Ishikawa (cell line): ENCODE measurements at regions not wholly inside any gene's neighbourhood (a gene's known extent, or its start where the extent isn't known, plus 50 kb on each side); places are given as distances from the start of the nearest gene placed in this dataset.

Experiments
- CEBPB ChIP-seq: IDR thresholded peaks from 2 replicates; pipeline ENCODE4 v1.6.1; 2012
- CREB1 ChIP-seq: IDR thresholded peaks from 2 replicates; pipeline ENCODE4 v1.6.1; 2012; ENCODE audit warnings: low read depth
- EGR1 ChIP-seq: IDR thresholded peaks from 2 replicates; pipeline ENCODE4 v1.6.1; 2012
- EP300 ChIP-seq: IDR thresholded peaks from 2 replicates; pipeline ENCODE4 v1.6.1; 2012; ENCODE audit warnings: borderline replicate concordance
- FOXM1 ChIP-seq: IDR thresholded peaks from 2 replicates; pipeline ENCODE4 v1.6.1; 2012; ENCODE audit warnings: low read depth, borderline replicate concordance
- NFIC ChIP-seq: IDR thresholded peaks from 2 replicates; pipeline ENCODE4 v1.6.1; 2012
- RAD21 ChIP-seq: IDR thresholded peaks from 2 replicates; pipeline ENCODE4 v1.6.1; 2012; ENCODE audit warnings: low read depth
- TAF1 ChIP-seq: IDR thresholded peaks from 2 replicates; pipeline ENCODE4 v1.6.1; 2012; ENCODE audit warnings: low read depth, mild to moderate bottlenecking
- TCF12 ChIP-seq: IDR thresholded peaks from 2 replicates; pipeline ENCODE4 v1.6.1; 2012; ENCODE audit warnings: low read depth
- TEAD4 ChIP-seq: IDR thresholded peaks from 2 replicates; pipeline ENCODE4 v1.6.1; 2012
- YY1 ChIP-seq: IDR thresholded peaks from 2 replicates; pipeline ENCODE4 v1.6.1; 2012; ENCODE audit warnings: low read depth
- ZBTB7A ChIP-seq: IDR thresholded peaks from 2 replicates; pipeline ENCODE4 v1.6.1; 2012; ENCODE audit warnings: low read depth
- TF ChIP-seq, protein P1 (sequence below): IDR thresholded peaks from 2 replicates; pipeline ENCODE4 v1.6.1; 2012
- TF ChIP-seq, protein P2 (sequence below): IDR thresholded peaks from 2 replicates; pipeline ENCODE4 v1.6.1; 2012; ENCODE audit warnings: low read depth, mild to moderate bottlenecking

GRCh38 chr20:10939331-10939941 lies 265.6 kb upstream of the JAG1 start:
- no peak for TF ChIP-seq EP300
- no peak for TF ChIP-seq ZBTB7A
- no peak for TF ChIP-seq YY1
- TF ChIP-seq, protein P1, sequence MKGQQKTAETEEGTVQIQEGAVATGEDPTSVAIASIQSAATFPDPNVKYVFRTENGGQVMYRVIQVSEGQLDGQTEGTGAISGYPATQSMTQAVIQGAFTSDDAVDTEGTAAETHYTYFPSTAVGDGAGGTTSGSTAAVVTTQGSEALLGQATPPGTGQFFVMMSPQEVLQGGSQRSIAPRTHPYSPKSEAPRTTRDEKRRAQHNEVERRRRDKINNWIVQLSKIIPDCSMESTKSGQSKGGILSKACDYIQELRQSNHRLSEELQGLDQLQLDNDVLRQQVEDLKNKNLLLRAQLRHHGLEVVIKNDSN: no peak
- no peak for TF ChIP-seq TEAD4
- TF ChIP-seq, protein P2, sequence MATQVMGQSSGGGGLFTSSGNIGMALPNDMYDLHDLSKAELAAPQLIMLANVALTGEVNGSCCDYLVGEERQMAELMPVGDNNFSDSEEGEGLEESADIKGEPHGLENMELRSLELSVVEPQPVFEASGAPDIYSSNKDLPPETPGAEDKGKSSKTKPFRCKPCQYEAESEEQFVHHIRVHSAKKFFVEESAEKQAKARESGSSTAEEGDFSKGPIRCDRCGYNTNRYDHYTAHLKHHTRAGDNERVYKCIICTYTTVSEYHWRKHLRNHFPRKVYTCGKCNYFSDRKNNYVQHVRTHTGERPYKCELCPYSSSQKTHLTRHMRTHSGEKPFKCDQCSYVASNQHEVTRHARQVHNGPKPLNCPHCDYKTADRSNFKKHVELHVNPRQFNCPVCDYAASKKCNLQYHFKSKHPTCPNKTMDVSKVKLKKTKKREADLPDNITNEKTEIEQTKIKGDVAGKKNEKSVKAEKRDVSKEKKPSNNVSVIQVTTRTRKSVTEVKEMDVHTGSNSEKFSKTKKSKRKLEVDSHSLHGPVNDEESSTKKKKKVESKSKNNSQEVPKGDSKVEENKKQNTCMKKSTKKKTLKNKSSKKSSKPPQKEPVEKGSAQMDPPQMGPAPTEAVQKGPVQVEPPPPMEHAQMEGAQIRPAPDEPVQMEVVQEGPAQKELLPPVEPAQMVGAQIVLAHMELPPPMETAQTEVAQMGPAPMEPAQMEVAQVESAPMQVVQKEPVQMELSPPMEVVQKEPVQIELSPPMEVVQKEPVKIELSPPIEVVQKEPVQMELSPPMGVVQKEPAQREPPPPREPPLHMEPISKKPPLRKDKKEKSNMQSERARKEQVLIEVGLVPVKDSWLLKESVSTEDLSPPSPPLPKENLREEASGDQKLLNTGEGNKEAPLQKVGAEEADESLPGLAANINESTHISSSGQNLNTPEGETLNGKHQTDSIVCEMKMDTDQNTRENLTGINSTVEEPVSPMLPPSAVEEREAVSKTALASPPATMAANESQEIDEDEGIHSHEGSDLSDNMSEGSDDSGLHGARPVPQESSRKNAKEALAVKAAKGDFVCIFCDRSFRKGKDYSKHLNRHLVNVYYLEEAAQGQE: no peak
- no peak for TF ChIP-seq TCF12
- TF ChIP-seq CEBPB: peak; percentile 93

DNA sequence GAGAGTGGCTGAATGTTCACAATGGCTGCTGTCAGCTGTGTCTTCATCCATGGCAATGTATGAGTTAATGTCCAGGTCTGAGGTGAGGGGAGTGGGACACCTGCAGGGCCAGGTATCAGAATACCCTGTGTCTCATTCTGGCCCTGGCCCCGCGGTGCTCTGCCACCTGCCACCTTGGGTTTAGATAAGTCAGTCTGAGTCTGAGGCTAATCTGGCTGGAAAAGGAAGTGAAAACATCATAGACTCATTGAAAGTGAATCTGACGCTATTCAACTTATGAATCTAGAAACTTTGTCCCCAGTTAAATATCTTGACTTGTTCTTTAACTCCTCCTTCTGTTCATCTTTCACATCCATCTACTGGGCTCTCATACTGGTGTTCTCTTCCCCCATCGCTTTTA lies 267.1 kb upstream of the JAG1 start:
- TF ChIP-seq ZBTB7A: no peak

- TF ChIP-seq TCF12 (no peak), NFIC (no peak), EGR1 (no peak), ZBTB7A (no peak), EP300 (no peak), TEAD4 (no peak)
- TF ChIP-seq, protein P2: no peak
Observed at GRCh38 chr20:10943686-10944265, 270.0 kb upstream of the JAG1 start.

GRCh38 chr20:10946124-10946880 lies 272.5 kb upstream of the JAG1 start:
- no peak for TF ChIP-seq FOXM1
- no peak for TF ChIP-seq RAD21
- no peak for TF ChIP-seq NFIC
- TF ChIP-seq EP300: no peak
- TF ChIP-seq, protein P1: no peak
- TF ChIP-seq, protein P2: no peak
- no peak for TF ChIP-seq TEAD4
- TF ChIP-seq CEBPB: no peak
- no peak for TF ChIP-seq TAF1

DNA sequence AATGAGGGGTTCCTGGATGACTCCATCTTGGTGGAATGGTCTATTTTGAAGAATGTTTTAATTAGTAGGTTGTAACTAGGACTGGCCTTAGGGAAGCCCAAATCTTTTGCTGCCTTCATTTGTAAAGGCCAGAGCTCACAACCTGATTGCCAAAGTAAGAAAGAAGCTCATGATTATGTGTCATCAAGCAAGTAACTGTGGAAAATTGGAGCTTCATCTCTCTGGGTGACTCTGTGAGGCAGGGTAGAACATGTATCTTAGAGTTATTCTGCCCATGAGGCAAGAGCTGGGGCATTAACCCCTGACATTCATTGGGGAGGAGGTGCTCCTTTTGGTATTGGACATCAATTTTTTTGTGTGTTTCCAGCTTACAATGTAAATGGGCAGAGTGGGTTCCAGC lies 273.9 kb upstream of the JAG1 start:
- TF ChIP-seq TAF1: no peak
- TF ChIP-seq, protein P2: no peak
- TF ChIP-seq TCF12: no peak
- no peak for TF ChIP-seq YY1
- no peak for TF ChIP-seq CREB1
- no peak for TF ChIP-seq FOXM1
- TF ChIP-seq EP300: no peak
- TF ChIP-seq, protein P1: no peak
- no peak for TF ChIP-seq EGR1
